HG03064 (cell line): ENCODE measurements at regions not wholly inside any gene's neighbourhood (a gene's known extent, or its start where the extent isn't known, plus 50 kb on each side); places are given as distances from the start of the nearest gene placed in this dataset.
"Not testable (repeated sequence)": the region's sequence is repeated elsewhere in the genome, so short reads cannot be mapped to it uniquely, and the experiment has no call there.

Experiments
- ATAC-seq: cut with Tn5 transposase; IDR thresholded peaks from one replicate; pipeline ENCODE4 v1.9.1; 2021; ENCODE audit warnings: low read depth; ENCODE audit not compliant: unreplicated experiment

DNA sequence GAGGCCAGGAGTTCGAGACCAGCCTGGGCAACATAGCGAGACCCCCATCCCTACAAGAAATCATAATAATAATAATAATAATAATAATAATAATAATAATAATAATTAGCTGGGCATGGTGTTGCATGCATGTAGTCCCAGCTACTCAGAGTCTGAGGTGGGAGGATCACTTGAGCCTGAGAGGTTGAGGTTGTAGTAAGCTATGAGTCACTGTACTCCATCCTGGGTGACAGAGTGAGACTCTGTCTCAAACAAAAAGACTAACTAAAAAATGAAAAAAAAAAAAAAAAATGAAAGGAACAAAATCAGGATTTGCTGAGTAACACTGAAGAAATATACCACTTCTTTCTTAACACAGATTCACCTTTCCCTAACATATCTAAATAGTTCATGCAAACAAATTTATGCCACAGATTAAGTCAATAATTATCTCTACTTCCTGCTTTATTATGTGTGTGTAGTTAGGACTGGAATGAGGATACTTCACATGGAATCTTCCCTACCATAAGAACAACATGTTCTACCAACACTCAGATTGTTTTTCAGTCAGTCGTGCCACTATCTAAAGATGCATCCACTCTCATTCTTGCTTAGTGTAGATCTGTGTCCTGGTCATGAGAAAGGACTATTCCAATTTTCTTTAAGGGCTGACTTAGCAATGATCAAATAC lies 928.7 kb downstream of the SLC4A3 start:
- ATAC-seq: no peak

DNA sequence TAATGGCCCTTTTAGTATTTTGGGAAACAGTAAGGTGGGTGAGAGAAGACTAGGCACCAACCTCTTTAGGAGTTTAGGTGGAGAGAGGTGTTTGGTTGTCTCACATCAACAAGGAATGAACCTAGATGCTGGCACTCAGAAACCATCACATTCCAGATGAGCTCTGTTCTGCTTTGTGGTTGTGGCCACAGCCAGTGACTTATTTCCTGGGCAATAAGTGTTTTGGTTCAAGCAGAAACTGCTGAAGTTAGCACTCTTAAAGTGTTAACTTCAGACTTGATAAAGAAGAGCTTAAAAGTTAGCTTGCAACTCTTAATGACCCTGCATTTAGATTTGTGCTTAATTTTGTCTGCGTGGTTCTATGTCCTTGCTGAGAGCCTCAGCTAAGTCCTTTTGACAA lies 929.2 kb downstream of the SLC4A3 start:
- ATAC-seq: no peak

DNA sequence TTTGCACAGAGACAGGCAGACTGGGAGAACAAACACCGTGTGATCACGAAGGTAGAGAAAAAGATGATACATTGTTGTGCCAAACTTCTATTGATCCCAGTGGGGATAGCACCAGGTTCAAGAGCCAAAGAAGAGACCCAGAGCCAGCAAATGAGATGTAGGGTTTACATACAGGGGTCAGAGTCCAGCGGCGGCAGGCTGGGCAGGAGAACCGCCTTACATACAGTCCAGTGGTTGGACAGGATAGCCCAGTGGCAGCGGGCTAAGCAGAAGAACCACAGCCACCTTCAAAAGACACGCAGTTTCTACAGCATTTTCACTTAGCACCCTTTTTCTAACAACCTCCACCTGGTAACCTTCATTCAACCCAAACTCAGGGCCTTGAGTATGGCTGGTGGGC lies 932.8 kb downstream of the SLC4A3 start:
- no peak for ATAC-seq

DNA sequence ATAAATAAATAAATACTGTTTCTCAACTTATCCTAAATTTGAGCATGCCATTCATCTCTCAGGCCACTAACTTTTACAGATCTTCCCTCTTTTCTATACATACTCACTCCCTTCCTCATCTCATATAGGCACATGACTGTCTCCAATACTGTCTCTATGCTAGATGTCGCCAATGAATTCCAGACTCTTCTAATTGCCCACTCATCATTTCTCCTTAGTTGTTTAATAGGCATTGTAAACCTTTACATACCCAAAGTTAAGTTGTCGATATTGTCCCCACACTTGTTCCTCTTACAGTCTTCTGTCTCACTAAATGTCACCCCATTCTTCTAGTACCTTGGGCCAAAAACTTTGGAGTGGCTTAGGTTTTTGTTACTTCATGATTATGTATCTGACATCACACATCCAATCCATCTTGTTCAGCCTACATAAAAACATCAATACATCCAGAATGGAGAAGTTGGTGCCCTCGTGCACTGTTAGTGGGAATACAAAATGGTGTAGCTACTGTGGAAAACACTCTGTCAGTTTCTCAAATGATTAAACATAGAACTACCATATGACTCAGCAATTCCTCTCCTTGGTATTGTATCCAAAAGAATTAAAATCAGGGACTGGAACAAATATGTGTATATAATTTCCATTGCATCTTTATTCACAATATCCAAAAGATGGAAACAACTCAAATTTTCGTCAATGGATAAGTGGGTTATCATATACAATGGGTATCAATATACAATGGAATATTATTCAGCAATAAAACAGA lies 935.1 kb downstream of the SLC4A3 start:
- ATAC-seq: no peak

DNA sequence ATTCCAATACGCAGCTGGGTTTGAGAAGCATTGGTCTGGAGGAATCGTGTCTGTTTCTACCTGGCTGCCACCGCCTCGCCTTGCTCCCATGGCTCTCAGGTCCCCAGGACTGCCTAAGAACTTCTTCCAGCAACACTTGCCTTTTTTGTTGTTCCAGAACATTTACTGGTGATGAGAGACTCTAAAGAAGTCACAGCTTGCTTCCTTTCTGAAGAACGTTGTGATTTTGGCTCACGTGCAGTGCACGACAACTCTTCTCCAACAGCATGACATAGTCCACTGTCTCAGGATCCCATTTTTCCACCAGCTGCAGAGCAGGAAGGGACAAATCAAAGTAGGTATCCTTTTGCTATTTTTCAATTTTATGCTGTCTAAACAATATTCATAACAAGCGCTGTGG lies 940.9 kb downstream of the SLC4A3 start:
- ATAC-seq: no peak

DNA sequence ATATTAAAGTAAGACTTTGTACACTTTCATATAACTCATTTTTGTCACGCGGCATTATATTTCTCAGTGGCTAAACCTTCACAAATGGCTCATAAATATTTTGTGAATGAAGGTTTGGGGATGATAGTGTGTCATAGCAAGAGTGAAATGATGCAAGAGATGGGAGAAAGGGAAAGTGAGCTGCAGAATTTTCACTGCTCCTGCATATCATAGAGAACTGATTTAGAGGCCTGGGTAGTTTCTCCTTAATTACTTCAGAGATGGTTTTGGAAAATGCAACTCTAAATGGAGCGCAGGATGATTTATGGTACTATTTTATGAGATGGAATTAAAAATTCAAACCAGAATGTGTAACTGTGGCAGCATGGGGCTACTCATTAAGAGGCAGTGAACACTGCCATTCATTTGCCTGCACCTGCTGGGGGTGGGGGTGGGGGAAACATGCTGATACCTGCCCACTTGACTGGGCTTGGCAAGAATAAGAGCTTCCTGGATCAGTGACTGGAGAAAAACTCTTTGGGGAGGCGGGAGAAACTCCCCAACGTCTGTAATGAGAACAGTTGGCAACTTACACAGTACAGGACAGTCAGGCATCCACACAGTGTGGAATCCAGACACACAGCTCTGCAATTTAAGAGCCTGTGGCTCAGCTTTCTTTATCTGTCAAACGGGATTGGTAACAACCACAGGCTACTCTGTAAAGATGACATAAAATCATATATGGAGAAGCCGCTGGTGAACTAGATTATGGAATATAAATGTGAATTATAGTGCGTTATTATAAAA lies 941.9 kb downstream of the SLC4A3 start:
- no peak for ATAC-seq

DNA sequence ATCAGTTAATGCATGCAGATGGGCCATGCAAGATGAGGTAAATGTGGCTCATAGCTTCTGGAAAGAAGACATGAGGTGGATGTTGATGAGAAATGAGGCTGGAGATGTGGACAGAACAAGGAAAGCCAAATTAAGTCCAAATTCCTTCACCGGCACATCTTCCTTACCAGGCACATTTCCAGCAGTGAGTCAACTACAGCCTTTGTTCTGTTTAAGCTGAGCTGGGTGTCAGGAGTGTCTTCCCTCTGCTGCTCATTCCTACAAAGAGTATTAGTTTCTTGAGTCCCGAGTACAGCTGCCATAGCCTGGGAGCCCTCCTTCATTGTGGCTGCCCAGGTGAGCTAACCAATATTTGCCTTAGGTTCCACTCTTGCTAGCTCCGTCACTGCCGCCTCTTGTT lies 945.0 kb downstream of the SLC4A3 start:
- no peak for ATAC-seq

DNA sequence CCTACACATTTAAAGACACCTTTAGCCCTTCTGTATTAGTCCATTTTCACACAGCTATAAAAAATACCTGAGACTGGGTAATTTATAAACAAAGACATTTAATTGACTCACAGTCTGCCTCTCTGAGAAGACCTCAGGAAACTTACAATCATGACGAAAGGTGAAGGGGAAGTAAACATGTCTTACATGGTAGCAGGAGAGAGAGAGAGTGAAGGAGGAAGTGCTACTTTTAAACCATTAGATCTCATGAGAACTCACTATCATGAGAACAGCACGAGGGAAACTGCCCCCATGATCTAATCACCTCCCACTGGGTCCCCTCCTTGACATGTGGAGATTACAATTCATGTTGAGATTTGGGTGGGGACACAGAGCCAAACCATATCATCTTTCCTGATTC lies 946.6 kb downstream of the SLC4A3 start:
- no peak for ATAC-seq

DNA sequence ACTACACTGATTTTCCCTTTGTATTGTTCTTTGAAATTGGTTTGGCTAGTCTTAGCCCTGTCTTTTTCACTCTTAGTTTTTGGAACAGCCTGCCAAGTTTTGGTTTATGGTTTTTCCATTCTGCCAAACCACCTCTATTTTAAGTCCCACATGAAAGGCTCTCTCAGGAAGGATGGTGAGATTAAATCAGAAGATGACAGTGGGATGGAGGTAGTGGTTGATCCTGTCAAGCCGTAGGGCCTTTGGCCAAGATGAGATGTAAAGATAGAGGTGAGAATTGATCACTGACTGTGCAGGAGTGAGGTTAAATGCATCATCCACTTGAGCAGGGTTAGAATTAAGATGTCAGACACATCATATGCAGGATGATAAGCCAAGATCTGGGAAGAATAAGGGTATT lies 948.5 kb downstream of the SLC4A3 start:
- no peak for ATAC-seq

DNA sequence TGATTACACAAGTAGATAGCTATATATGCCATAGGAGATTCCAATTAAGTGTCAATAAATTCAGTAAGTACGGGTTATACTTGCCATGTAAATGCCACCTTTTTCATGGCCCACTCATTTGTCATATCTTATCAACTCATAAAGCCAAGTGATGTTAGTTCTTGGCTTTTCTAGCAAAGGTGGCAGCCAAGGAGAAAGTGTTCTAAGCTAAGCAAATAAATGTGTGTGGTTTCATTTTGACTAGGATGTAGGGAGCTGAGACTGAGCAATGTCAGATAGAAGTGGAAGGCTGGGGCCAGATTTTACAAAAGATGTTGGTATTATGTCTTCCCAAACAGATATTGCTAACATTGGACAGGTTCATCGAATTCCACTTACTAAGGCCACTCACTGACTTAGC lies 952.0 kb downstream of the SLC4A3 start:
- no peak for ATAC-seq

DNA sequence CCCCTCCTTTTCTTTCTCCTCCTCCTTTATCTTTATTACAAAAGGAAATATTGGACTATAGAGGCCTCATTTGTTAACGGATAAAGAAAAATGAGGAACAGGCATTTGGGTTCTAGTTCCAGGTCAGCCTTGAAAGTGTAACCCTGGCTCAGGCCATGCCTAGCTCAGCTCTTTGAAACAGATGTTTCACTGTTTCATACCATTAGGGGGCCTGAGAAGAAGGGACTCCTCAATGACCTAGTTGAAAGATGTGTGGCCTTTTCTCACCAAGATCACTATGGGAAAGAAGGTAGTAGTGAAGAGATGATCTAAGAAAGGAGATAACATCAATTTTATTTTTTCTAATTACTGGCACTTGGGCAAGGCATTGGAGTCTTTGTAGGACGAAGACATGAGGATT lies 952.7 kb downstream of the SLC4A3 start:
- ATAC-seq: no peak

DNA sequence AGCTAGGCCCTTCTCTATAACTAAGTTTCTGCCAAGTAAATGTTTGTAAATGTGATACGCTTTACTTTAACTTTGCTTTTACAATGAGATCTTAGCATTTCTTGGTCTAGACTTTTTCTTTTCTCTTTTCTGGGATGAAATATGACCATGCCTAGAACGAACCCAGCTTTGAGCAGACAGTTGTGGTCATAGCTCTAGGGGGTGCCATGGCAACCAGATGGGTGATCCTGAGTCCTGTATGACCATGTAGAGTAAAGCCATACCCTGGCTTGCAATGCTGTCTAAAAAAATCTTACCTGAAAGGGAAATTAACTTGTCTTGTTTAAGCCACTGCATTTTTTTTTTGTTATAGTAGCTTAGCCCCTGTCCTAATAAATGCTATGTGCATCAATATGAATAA lies 956.3 kb downstream of the SLC4A3 start:
- no peak for ATAC-seq

DNA sequence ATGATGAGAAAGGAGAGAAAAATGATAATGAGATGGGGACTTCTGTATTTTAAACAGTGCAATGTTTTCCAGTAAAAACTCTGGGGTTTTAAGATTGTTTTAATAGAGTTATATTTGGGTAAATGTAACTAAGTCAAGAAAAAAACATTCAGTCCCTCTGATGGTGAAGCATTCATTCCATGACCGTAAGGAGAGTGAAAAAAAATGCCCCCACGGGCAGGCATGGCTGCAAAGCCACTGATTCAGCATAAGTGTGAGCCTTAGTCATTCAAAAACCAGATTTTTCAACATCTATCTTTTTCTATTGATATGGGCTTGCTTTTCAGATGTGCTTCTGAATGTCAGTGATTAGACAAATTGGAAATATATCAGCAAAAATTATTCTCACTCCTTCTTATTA lies 957.8 kb downstream of the SLC4A3 start:
- no peak for ATAC-seq

DNA sequence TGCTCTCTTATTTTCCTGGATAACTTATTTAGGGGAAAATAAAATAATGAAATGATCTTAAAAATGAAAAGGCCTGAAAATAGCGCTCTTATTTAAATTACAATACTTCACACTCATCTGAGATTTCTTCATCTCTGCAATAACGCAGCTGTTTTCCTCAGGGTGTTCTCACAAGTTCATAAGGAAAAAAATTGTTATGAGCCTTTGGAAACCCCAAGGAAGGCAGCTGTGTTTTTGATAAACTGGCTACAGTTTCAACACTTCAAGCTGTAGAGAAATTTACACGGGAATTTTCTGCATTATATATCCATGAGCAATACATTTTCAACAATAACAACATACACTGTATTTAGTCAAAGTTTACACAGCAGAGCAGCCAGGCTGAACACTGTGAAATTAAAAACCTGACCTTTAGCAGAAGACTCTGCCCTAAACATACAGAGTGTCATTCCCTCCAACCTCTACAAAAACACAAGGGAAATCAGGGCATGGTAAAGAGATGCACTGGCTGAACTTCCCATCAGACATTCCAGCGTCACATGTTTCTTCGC lies 959.6 kb downstream of the SLC4A3 start:
- no peak for ATAC-seq

DNA sequence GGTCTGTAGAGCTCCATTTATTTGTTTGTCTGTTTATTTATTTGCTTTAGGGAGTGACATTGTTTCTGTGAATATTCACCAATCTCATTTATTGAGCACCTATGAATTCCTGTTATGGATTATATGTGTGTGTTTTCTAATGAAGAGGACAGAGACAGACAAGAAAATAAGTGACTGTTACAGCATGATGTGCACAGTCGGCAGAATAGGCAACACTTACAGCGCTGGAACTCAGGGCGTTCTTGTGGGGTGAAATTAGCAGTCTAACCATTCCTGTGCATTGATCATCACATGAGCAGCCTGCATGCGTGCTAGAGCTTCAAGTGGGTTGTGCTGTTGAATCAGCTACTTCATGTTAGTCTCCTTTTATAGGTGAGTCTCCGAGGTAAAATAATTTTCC lies 960.7 kb downstream of the SLC4A3 start:
- ATAC-seq: no peak

DNA sequence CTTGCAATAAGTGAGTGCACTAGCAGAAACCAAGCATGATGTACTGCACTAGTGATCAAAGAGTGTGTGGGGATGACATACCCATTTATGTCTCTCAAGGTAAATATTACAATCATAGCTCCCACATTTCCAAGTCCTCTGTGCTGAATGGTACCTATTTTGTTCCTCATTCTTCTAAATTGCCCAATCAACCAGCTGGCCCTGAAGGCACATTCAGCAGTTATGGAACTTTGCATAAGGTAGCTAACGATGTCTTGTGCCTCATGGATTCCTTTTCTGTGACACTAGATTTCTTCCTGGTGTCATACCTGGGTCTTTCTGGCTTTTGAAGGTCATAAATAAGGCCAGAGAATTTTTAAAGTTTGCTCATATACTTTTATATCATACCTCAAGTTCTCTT lies 963.0 kb downstream of the SLC4A3 start:
- ATAC-seq: no peak

DNA sequence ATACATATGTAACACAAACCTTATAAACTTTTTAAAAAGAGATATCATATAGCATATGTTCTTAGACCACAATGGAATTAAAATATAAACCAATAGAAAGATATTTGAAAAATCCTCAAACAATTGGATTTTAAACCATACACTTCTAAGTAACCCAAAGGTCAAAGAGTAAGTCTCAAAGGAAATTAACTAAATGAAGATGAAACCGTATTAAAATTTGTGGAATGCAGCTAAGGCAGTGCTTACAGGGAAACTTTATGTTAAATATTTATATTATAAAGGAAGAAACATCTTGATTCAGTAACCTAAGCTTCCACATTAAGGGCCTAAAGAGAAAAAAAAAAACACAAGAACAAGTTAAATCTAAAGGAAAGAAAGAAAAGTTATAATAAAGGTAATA lies 966.1 kb downstream of the SLC4A3 start:
- ATAC-seq: no peak

DNA sequence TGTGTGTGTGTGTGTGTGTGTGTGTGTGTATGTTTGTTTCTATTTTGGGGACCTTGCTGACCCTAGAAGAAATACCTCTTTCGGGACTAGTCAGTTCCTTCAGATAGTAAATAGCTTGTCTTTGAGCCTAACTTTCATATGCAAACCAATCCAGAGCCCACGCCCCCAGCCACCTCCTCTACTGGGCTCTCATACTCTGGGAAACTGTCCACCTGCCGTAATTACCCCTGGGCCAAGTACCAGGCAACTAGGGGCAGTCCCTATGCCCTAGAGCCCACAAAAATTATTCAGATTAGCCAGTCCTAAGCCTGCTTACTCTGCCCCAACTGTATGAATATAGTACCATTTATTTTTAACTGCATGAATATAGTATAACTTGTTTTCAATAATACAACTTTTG lies 970.4 kb downstream of the EPHA4 start:
- ATAC-seq: no peak

DNA sequence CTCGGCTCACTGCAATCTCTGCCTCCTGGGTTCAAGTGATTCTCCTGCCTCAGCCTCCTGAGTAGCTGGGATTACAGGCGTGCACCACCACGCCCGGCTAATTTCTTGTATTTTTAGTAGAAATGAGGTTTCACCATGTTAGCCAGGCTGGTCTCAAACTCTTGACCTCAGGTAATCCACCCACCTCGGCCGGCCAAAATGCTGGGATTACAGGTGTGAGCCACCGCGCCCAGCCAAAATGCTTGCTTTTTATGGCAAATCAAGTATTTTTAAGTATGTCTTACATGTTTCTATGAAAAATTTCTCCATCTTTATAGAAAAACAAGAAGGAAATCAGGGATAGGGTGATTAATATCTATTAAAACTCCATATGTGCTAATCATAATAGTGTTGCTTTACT lies 959.1 kb downstream of the EPHA4 start:
- ATAC-seq: not testable (repeated sequence)

DNA sequence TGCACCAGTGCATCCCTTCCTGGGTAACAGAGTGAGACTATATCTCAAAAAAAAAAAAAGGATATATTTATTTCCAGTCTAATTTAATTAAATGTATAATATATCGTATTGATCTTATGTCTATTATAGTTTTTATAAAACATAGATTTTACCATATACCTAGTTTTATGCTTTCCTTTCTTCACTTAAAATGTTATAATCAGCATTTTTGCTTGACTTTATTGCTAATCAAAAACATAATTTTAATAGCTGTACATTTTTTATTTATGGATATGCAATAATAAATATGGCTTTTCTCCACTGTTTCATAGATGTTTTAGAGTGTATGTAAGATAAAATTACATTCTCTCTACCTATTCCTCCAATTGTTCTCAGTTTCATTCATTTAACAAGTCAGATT lies 958.0 kb downstream of the EPHA4 start:
- ATAC-seq: no peak

DNA sequence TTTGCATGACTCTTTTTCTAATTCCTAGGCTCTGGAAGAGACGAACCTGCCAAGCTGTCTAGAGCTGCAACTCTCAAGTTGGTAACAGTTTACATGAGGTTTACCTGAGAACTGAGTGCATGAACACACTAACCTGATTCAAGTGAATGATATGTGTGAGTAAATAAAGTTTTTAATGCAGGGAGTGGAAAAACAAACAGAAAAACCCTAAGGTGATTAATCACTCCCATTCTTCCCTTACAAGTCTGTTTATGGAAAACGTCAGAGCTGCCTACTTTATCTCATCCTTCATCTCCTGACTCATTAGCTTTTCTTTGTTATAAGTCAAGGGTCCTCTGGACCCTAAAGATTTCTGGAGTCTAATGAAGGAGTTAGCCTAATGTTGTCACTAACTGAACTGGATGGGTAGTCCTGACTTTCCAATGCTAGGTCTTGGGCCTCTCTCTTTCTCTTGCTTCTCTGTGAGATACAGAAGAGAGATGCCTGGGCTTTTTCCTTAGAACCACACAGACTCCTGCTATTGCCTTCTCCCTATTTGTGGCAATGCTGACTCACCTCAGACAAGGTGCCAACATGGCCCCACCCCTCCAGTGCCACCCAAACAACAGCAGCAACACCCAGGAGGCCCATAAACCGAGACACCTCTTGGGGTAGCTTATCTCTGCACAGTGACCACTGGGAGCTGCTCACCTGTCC lies 952.4 kb downstream of the EPHA4 start:
- no peak for ATAC-seq
